ENCODE measurements at regions not wholly inside any gene's neighbourhood (a gene's known extent, or its start where the extent isn't known, plus 50 kb on each side); places are given as distances from the start of the nearest gene placed in this dataset.

GRCh38 chr10:34954142-34954541 lies 136.0 kb downstream of the CUL2 start:
- no peak for TF ChIP-seq POLR2A (IDR thresholded peaks at IDR 0.05)
- TF ChIP-seq, protein P1, sequence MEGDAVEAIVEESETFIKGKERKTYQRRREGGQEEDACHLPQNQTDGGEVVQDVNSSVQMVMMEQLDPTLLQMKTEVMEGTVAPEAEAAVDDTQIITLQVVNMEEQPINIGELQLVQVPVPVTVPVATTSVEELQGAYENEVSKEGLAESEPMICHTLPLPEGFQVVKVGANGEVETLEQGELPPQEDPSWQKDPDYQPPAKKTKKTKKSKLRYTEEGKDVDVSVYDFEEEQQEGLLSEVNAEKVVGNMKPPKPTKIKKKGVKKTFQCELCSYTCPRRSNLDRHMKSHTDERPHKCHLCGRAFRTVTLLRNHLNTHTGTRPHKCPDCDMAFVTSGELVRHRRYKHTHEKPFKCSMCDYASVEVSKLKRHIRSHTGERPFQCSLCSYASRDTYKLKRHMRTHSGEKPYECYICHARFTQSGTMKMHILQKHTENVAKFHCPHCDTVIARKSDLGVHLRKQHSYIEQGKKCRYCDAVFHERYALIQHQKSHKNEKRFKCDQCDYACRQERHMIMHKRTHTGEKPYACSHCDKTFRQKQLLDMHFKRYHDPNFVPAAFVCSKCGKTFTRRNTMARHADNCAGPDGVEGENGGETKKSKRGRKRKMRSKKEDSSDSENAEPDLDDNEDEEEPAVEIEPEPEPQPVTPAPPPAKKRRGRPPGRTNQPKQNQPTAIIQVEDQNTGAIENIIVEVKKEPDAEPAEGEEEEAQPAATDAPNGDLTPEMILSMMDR (IDR thresholded peaks at IDR 0.05) = no peak
